ENCODE measurements at regions not wholly inside any gene's neighbourhood (a gene's known extent, or its start where the extent isn't known, plus 50 kb on each side); places are given as distances from the start of the nearest gene placed in this dataset.
"Not testable (repeated sequence)": the region's sequence is repeated elsewhere in the genome, so short reads cannot be mapped to it uniquely, and the experiment has no call there.

- Mint-ChIP-seq H3K4me3 (no peak overlapping the region), H3K4me1 (no peaks in the 10 kb centered on the region), H3K9me3 (peaks cover 9% of the 10 kb centered on the region), H3K36me3 (no peaks in the 10 kb centered on the region), H3K27me3 (no peaks in the 10 kb centered on the region), H3K27ac (no peak overlapping the region)
- DNase-seq = no peak
Observed at GRCh38 chr5:51227963-51228470, 155.2 kb upstream of the ISL1 start.

DNA sequence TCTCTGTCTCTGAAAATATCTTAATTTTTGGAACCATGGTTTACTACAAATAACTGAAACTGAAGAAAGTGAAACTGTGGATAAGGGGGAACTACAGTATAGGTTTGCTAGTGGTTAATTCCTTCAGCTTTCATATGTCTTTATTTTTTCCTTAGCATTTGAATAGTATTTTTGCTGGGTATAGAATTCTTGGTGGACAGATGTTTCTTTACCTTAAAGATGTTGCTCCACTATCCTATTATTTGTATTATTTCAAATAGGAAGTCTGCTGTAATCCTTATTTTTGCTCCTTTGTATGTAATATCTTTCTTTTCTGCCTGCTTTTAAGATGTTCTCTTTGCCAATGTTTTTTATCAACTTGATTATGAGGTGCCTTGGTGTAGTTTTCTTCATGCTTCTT is 152.9 kb upstream of the ISL1 start:
- no peaks in the 10 kb centered on the region for H3K36me3 Mint-ChIP-seq
- DNase-seq = no peak
- no peaks in the 10 kb centered on the region for H3K4me1 Mint-ChIP-seq
- no peaks in the 10 kb centered on the region for H3K27me3 Mint-ChIP-seq
- peaks cover 9% of the 10 kb centered on the region for H3K9me3 Mint-ChIP-seq
- no peak overlapping the region for H3K4me3 Mint-ChIP-seq
- H3K27ac Mint-ChIP-seq = no peak overlapping the region

DNA sequence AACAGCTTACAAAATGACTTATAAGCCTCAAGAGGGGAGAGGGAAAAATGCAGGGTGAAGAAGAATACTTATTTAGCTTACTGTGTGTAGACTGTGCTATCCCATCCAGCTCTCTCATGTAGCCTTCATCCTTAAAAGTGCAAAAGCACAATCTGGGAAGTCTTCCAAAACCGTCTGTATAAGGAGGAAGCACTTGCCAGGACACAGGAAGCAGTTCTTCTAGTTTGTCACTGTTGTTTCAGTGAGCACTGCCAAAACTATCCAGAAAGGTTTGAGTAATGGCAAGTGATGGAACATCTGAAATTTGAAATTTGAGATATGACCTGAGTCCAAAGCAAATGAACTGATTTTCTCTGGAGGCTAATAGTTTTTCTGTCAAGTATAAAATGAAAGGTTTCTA is 140.8 kb upstream of the ISL1 start:
- no peak overlapping the region for H3K27ac Mint-ChIP-seq
- no peaks in the 10 kb centered on the region for H3K4me1 Mint-ChIP-seq
- H3K4me3 Mint-ChIP-seq = no peak overlapping the region
- DNase-seq = no peak
- H3K9me3 Mint-ChIP-seq = peaks cover 2% of the 10 kb centered on the region
- H3K36me3 Mint-ChIP-seq = no peaks in the 10 kb centered on the region
- H3K27me3 Mint-ChIP-seq = no peaks in the 10 kb centered on the region

DNA sequence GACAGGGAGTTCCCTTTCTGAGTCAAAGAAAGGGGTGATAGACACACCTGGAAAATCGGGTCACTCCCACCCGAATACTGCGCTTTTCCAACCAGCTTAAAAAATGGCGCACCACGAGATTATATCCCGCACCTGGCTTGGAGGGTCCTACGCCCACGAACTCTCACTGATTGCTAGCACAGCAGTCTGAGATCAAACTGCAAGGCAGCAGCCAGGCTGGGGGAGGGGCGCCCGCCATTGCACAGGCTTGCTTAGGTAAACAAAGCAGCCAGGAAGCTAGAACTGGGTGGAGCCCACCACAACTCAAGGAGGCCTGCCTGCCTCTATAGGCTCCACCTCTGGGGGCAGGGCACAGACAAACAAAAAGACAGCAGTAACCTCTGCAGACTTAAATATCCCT is 132.3 kb upstream of the ISL1 start:
- not testable (repeated sequence) for H3K36me3 Mint-ChIP-seq, H3K4me1 Mint-ChIP-seq, H3K4me3 Mint-ChIP-seq, H3K27ac Mint-ChIP-seq, H3K9me3 Mint-ChIP-seq, DNase-seq, H3K27me3 Mint-ChIP-seq

- Mint-ChIP-seq H3K9me3 (peaks cover 2% of the 10 kb centered on the region), H3K27ac (no peak overlapping the region), H3K36me3 (no peaks in the 10 kb centered on the region), H3K4me1 (no peaks in the 10 kb centered on the region), H3K4me3 (no peak overlapping the region), H3K27me3 (no peaks in the 10 kb centered on the region)
- no peak for DNase-seq
Observed at GRCh38 chr5:51271261-51271660, 112.0 kb upstream of the ISL1 start.

DNA sequence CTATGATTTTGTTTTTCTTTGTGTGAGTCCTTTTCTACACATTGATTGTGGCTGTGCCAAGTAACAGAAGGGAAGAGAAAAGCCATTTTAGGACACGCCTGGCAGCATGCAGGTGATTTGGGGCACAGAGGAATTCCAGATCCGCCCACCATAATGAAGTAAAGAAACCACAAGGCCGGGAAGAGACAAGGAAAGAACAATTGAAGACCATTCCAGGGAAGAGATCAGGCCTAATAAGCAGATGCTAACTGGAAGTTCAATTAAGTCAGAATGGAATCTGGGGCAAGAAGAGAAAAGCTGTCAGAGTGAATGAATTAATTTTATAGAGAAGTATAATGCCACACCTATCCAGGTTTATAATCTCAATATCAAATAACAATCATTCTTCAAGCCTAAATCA is 110.2 kb upstream of the ISL1 start:
- Mint-ChIP-seq H3K9me3 (peaks cover 2% of the 10 kb centered on the region), H3K36me3 (no peaks in the 10 kb centered on the region), H3K4me3 (no peak overlapping the region), H3K27me3 (no peaks in the 10 kb centered on the region), H3K27ac (no peak overlapping the region), H3K4me1 (no peaks in the 10 kb centered on the region)
- DNase-seq = no peak

GRCh38 chr5:51273871-51274270 is 109.4 kb upstream of the ISL1 start:
- DNase-seq = no peak
- Mint-ChIP-seq H3K27me3 (no peaks in the 10 kb centered on the region), H3K36me3 (no peaks in the 10 kb centered on the region), H3K9me3 (peaks cover 2% of the 10 kb centered on the region), H3K4me3 (no peak overlapping the region), H3K4me1 (no peaks in the 10 kb centered on the region), H3K27ac (no peak overlapping the region)

DNA sequence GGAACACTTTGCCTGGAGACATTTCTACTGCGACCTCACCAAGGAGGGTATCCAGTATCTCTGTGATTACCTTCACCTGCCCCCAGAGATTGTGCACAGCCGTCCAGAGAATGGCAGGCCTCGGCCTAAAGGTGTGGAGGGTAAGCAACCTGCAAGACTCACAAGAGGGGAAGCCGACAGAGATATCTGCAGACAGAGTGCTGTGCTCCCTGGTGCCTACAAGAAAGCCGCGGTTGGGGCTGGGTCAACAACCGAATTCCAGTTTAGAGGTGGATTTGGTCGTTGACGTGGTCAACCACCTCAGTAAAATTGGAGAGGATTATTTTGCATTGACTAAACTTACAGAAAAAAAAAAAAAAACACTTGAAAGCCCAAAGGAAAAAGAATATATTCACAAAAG is 107.8 kb upstream of the ISL1 start:
- peaks cover 2% of the 10 kb centered on the region for H3K9me3 Mint-ChIP-seq
- no peak overlapping the region for H3K27ac Mint-ChIP-seq
- no peak overlapping the region for H3K4me3 Mint-ChIP-seq
- H3K36me3 Mint-ChIP-seq = no peaks in the 10 kb centered on the region
- no peak for DNase-seq
- H3K4me1 Mint-ChIP-seq = no peaks in the 10 kb centered on the region
- H3K27me3 Mint-ChIP-seq = no peaks in the 10 kb centered on the region

DNA sequence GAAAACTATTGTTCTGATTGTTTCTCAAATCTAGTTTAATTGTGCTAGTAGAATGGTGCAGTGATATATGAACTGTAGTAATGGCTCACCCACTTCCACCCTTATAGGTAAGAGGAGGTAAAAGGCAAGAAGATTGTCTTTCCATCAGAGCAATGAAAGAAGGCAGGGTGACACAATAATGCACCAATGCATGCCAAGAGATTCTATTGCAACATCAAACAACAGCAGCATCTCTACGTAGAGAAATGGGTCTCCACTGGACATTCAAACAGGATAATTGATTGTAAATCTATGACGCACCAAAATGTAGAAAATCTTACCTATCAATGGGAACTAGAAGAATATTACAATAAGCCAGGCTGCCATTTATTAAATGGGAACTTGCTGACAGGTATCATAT is 107.0 kb upstream of the ISL1 start:
- Mint-ChIP-seq H3K27ac (no peak overlapping the region), H3K36me3 (no peaks in the 10 kb centered on the region), H3K4me1 (no peaks in the 10 kb centered on the region), H3K27me3 (no peaks in the 10 kb centered on the region), H3K4me3 (no peak overlapping the region), H3K9me3 (peaks cover 2% of the 10 kb centered on the region)
- no peak for DNase-seq

GRCh38 chr5:51278539-51278938 is 104.7 kb upstream of the ISL1 start:
- no peaks in the 10 kb centered on the region for H3K27me3 Mint-ChIP-seq
- no peaks in the 10 kb centered on the region for H3K36me3 Mint-ChIP-seq
- H3K4me1 Mint-ChIP-seq = no peaks in the 10 kb centered on the region
- H3K4me3 Mint-ChIP-seq = no peak overlapping the region
- no peak for DNase-seq
- H3K9me3 Mint-ChIP-seq = peaks cover 2% of the 10 kb centered on the region
- H3K27ac Mint-ChIP-seq = no peak overlapping the region

GRCh38 chr5:51279983-51280706 is 103.1 kb upstream of the ISL1 start:
- no peak overlapping the region for H3K27ac Mint-ChIP-seq
- no peaks in the 10 kb centered on the region for H3K36me3 Mint-ChIP-seq
- H3K4me3 Mint-ChIP-seq = no peak overlapping the region
- DNase-seq = no peak
- no peaks in the 10 kb centered on the region for H3K27me3 Mint-ChIP-seq
- peaks cover 2% of the 10 kb centered on the region for H3K9me3 Mint-ChIP-seq
- no peaks in the 10 kb centered on the region for H3K4me1 Mint-ChIP-seq

DNA sequence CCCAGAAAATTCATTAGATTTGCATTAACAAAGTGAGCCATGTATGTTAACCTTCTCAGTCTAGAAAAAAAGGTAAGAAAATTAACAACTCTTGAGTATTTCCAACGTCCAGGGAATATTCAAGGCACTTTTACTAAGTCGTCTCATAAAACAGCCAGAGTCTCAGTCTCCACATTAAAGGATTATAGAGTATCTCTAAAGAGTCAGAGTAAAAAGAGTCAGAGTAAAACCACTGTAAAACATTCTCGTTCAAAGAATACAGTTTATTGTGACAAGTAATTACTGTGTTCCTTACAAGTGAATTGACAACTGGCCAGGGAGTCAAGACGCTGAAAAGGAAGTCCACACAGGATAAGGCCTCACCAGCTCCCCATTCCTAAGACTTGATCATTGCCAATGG is 97.2 kb upstream of the ISL1 start:
- no peak for DNase-seq
- Mint-ChIP-seq H3K4me1 (no peaks in the 10 kb centered on the region), H3K27me3 (no peaks in the 10 kb centered on the region), H3K9me3 (no peaks in the 10 kb centered on the region), H3K36me3 (no peaks in the 10 kb centered on the region), H3K4me3 (no peak overlapping the region), H3K27ac (no peak overlapping the region)

DNA sequence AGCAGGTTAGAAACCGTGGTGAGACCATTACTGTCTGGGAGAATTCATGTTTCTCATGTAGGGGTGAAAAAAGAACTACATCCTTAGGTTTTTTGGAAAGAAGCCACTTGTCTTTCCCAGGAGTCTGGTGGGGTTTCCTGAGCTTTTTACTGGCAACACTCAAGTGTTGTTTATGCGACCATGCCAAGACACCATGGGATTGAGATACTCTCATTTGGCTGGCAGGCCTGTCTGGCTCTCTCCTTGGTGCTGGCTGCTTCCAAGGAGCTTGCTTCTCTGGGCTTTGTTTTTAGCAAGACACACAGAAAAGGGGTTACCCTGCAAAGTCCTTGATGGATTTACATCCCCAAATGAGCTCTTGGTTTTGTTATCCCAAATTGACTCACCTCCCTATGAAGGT is 80.9 kb upstream of the ISL1 start:
- H3K4me1 Mint-ChIP-seq = no peaks in the 10 kb centered on the region
- no peak overlapping the region for H3K4me3 Mint-ChIP-seq
- peaks cover 12% of the 10 kb centered on the region for H3K9me3 Mint-ChIP-seq
- no peaks in the 10 kb centered on the region for H3K27me3 Mint-ChIP-seq
- no peak overlapping the region for H3K27ac Mint-ChIP-seq
- DNase-seq = no peak
- no peaks in the 10 kb centered on the region for H3K36me3 Mint-ChIP-seq

- Mint-ChIP-seq H3K4me1 (no peaks in the 10 kb centered on the region), H3K27me3 (no peaks in the 10 kb centered on the region), H3K4me3 (no peak overlapping the region), H3K27ac (no peak overlapping the region), H3K36me3 (no peaks in the 10 kb centered on the region), H3K9me3 (peaks cover 6% of the 10 kb centered on the region)
- no peak for DNase-seq
Observed at GRCh38 chr5:51326844-51327243, 56.4 kb upstream of the ISL1 start.
